GM19023 (cell line): ENCODE measurements at regions not wholly inside any gene's neighbourhood (a gene's known extent, or its start where the extent isn't known, plus 50 kb on each side); places are given as distances from the start of the nearest gene placed in this dataset.

Experiments
- ATAC-seq: cut with Tn5 transposase; IDR thresholded peaks from one replicate; pipeline ENCODE4 v1.9.1; 2021; ENCODE audit warnings: mild to moderate bottlenecking, moderate library complexity; ENCODE audit not compliant: unreplicated experiment

DNA sequence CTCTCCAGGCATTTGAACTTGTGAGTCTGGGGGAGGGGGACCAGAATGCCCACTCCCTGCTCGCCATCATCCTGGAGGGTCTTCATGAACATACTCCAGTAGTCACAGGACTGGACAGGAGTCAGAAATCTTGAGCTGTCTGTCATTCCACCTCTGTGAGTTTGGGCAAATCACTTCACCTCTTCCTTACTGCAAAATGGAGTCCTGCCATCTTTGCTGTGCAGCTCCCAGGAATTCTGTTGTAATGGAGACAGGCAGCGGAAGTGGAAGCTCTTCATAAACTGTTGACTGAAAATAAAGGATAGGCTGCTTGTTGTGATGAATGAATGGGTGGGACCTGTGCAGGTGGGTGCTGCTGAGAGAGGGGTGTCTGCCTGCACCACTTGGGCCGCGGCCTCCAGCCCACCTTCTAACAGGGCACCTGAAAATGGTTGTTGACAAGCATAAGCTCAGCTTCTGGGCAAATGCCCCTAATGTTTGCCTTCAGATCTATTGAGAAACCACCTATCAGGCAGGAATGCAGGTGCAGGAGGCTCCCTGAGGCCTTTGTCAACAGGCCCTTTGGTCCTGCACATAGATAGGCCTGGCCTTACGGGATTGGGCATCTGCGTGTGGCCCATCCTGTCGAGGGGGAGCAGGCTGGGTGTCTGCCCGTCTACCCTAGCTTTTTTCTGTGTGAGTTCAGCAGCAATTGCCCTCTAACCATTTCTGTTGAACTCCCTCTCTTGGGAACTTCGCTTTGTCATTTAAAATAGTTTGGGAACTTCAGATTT is 321.0 kb downstream of the RPS6KC1 start:
- ATAC-seq, result no peak

DNA sequence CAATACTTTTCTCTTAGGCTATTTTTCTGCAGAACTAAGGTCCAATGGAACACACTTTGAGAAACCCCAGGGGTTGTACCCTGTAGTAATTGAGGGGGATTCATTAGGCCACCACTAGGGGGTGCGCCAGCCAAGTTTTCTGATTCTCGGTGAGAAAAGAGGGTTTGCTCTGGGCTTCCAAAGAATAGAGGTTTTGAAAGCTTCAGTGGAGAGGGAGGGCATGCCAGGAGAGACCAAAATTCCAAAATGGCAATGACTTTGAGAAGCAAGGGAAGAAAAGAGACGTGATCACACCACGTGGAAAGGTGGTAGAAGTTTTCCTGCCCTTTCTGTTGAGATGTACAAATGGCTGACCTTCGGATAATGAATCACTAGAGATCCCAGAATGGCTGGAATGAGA is 323.3 kb downstream of the RPS6KC1 start:
- peak; percentile 88 for ATAC-seq

DNA sequence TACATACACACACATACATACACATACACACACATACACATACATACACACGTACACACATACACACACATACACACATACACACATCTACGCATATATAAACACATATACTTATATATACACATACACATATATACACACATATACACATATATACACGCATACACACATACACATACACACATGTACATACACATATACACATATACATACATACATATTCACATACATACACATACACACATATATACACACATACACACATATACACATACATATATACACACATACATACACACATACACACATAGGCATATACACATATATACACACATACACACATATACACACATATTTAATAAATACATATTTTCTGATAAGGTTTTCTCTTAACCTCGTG is 324.0 kb downstream of the RPS6KC1 start:
- ATAC-seq, result no peak

DNA sequence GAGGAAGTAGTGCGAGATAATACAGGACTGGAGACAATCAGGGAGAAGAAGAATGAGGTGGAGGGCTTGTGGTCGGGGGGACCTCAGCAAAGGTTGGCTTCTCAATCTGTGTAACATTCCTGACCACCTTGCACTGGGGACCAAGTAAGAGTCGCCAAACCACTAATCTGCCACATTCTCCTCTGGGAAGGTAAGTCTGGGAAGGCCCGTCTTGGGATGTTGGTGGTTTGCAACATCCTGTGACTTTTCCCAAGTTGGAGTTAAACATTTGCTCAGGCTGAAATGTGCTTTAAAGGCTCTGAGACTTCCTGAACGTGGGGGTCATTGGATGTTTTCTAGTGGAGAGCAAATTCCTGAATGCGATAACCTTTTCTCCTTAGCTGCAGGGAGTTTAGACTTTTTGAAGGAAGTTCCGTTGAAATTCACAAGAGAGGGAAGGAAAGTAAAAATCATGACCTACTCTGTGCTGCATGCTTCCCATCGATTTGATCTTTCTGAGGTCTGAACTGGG is 325.9 kb downstream of the RPS6KC1 start:
- ATAC-seq, result no peak

DNA sequence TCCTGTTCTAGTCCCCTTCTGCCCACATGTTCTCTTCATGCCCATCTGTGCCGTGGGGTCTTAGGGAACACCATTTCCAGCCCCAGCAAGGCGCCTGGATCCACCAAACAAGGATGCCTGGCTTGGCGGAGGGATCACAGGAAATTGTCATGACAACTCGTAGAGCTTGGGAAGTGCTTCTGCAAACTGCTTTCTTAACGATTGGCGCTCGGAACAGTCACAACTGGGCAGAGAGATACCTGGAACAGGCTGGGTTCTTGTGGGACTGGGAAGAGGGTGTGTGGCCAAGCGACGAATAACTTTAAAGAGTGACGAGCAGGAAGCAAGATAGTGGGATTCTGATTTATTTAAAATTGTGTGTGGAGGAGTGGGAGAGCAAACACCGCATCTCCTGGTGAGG is 329.8 kb downstream of the RPS6KC1 start:
- ATAC-seq, result no peak

DNA sequence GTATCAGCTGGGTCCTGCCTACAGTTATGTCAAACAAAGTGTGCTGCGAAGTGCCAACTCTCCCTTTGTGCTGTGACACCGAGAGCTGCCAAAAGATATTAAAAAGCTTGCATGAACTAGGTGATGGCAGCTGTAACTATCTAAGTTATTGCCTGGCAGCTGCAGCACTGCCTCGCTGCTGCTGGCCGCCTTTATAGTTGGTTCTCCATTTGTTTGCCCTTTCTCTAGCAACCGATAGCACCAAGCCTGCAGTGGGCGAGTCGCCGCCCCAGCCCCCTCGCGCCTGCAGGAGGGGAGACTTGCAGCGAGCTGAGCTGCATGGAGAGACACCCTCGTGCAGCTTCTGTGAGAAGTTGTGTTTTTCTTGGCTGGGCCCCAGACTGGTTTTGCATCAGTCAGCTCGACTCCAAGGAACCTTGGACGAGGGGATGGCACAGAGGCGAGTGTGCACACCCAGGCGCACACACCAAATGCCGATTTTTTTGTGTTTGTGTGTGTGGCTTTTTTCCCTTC is 330.6 kb downstream of the RPS6KC1 start:
- ATAC-seq, result no peak

DNA sequence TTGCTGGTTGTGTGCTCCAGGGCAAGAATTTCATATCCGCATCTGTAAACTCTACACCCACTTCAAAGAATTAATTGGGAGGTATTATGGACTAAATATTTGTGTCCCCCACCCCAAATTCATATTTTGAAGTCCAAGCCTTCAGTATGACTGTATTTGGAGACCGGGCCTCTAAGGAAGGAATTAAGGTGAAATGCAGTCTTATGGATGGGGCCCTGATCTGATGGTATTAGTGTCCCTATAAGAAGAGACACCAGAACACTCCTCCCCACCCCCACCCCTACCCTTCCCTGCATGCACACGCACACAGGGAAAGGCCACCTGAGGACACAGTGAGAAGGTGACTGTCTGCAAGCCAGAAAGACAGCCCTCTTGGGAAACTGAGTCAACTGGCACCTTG is 332.4 kb downstream of the RPS6KC1 start:
- no peak for ATAC-seq

DNA sequence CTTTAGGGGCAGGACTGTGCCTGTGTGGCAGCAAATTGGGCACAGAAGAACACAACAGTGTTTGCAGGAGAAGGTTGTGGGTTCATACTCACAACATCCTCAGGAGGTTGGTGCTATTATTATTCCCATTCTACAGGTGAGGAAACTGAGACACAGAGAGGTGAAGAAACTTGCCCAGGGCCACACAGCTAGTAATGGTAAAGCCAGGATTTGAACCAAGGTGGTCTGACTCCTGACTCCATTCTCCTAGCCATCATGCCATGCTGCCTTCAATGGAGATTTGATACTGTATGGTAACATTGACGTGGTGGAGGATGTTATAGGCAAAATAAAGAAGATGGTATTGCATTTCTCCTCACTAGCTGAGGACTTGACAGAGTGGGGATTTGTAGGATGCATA is 334.2 kb downstream of the RPS6KC1 start:
- ATAC-seq, result no peak

DNA sequence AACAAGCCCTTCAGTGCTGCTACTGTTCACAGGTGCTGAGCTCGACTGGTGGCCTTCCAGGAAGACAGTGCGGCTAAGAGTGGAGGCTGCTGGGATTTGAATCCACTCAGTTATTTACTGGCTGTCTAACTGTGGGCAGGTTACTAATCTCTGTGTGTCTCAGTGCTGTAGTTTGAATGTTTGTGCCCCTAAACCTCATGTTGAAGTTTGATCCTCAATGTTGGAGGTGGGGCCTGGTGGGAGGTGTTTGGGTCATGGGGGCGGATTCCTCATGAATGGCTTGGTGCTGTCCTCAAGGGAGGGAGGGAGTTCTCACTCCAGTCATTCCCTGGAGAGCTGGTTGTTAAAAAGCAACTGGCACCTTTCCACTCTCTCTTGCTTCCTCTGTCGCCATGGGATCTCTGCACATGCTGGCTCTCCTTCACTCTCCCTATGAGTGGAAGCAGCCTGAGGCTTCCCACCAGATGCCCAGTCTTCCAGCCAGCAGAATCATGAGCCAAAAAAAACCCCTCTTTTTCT is 334.8 kb downstream of the RPS6KC1 start:
- ATAC-seq, result no peak

DNA sequence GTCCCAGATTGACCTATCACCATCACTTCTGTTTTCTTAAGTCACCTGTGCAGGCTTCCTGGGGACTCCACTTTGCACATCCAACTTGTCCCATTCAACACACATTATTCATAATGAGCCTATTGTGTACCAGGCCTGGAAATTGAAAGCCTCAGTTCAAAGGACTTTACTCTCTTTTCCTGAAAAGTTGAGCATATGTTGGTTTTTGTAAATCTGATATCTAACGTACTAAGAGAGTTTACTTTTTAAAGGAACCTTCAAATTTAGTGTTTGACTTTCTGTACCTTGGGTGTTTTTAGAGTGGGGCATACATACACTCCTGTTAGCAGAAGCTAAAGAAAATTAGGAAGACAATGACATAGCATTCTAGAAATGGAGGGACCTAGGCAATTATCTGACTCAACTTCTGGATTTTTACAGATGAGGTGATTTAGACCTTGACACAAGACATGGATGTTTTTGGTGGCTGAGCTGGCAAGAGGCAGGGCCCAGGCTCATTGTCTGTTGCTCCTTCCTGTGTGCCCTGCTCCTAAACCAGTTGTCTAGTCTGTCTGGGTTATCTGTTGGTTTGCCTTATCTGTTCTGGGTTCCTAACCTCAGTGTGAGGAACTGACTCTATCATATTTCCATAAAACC is 336.5 kb downstream of the RPS6KC1 start:
- ATAC-seq, result no peak

DNA sequence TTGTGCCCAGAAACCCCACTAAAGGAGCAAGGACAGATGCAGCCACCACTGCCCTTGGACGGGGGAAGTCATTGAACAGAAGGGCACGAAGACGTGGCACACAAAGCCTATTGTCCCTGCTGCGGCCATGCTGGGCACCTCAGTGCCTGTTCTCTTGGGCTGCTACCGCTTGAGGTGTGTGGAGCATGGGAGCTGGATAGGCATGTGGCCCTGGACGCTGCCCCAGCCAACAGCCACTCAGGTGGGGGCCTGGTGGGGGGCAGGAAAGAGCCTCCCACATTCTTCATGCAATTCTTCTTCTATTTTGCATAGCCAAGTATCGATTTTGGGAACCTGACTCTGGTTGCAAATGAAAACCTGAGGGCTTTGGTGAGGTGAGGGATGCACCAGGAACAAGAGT is 337.2 kb downstream of the RPS6KC1 start:
- no peak for ATAC-seq

DNA sequence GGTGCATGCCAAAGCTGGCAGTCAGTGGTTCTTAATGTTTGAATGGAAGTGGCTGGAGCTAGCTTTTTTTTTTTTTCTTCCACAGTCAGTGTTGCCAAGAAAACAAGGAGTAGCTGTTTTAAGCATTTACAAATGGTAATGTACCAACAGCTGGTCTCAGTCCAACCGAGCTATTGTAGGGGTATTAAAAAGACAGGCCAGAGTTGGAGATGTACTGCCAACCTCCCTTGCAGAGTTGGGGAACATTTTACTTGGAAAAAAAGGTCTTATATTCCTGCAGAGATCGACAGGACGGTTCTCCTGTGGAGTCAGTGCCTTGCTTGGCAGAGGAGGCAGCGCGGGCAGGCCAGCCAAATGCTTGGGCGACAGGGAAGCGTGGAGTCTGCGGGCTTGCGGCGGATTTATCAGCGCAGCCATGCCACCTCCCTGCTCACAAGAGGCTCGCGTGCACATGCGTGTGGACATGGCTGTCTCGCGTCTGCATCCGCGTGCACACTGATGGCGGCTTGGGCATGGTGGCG is 338.1 kb downstream of the RPS6KC1 start:
- ATAC-seq, result no peak

DNA sequence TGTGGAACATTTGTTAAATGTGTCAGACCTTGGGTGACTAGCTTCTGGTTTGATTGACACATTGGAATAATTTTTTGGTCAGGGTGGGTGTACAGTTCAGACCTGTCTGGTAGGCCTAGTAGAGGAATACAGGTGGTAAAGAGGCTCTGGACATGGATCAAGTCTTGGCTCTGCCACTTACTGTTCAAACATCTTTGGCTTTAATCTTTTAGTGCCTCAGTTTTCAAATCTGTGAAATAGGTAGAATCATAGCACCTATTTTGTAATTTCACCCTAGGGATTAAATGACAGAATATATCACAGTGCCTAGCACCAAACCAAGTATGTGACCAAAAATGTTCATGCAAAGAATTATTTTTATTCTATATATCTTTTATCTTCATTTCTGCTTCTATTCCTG is 340.4 kb downstream of the RPS6KC1 start:
- ATAC-seq, result no peak

DNA sequence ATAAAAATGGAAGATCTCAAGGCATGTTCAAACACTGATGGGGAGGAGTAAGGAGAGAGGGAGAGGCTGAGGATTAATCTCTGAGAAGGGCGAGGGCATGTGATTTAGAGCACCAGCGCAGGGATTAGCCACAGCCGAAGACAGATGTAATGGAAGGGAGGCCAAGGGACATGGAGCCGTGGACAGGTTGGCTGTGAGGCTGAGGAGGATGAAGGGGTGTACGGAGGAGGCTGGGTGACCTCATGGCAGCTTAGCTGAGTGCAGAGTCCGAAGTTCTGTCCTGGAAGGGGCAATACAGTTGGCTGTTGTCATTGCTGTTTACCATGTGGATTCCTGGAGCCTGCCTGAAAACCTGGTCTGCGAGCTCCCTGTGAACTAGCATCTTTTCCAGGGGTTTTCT is 342.8 kb downstream of the RPS6KC1 start:
- ATAC-seq, result no peak

DNA sequence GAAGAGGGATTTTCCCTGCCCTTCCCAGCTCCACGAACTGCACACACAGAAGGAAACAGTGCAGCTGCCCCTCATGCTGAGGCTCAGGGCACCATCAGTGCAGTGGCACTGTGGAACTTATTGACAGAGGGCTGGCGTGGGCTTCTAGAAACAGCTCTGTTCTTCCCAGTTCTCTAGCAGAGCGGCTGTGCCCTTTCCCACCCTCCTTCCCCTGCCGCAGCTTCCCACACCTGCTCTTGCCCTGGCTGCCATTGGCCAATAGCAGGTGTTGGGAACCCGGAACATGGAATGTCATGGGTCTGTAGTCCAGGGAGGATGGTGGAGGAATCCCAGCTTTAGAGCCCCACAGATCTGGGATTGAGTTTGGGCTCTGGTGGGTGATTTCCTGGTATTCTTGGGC is 343.8 kb downstream of the RPS6KC1 start:
- no peak for ATAC-seq

DNA sequence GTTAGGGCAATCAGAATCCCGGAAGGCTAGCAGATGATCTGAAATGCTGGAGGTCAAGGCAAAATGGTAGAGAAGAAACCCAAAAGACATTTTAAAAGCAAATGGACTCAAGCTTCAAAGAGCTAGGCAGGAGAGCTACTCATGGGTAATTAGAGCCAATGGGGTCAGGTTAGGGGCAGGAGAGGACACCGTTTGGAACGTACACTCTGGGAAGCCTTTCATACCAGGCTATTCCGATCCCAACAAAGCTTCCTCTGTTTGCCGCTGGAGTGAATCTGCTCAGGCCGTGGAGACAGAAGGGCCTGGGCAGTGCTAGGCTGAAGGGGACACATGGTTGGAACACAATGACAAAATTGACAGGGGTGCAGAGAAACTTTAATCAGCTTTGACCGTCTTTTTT is 346.6 kb downstream of the RPS6KC1 start:
- ATAC-seq, result no peak

DNA sequence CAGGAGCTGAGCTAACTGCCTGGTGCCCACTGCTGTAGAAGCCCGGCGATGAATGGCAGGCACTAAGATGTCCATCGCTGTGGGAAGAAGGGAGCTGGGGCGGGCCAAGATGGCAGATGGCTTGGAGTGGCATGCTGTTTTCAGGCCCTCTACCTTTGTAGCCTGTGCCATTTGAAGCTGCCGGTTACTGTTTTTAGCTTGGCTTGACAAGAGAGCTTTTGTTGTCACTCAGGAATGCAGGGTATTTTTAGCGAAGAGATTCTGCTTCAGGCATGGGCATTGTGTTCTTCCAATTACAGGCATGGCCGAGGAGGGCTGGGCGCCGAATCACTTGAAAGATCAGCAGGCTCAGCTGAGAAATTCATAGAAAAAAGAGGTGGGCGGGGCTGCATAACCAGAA is 348.7 kb downstream of the RPS6KC1 start:
- ATAC-seq, result no peak

DNA sequence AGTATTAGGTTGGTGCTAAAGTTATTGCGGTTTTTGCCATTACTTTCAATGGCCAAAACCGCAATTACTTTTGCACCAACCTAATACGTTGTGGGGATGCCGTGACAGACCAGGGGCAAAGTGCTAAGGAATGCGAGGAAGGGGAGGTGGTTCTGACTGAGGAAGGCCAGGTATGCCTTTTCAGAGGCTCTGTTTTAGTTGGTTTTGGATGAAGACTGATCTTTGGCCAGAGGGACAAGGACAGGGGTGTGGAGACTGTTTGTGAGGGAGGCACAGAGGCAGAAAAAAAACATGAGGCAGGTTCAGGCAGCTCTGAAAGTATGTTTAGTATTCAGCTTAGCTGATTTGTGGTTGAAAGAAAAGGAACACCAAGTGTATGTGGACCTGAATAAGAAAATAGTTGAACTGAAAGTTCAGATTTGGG is 358.2 kb downstream of the RPS6KC1 start:
- ATAC-seq, result no peak

DNA sequence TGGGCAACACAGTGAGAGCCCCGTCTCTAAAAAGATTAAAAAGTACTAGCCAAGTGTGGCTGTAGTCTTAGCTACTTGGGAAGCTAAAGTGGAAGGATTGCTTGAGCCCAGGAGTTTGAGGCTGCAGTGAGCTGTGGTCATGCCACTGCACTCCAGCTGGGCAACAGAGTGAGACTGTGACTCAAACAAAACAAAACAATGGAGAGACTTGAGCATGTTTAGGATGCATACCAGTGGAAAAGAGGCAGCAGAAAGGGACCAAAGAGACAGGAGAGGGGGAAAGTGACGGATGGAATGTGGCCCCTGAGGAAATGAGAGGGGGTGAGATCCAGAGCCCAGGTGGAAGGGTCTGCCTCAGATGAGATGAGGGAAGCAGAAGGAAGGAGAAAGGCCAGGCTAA is 358.9 kb downstream of the RPS6KC1 start:
- ATAC-seq, result no peak

DNA sequence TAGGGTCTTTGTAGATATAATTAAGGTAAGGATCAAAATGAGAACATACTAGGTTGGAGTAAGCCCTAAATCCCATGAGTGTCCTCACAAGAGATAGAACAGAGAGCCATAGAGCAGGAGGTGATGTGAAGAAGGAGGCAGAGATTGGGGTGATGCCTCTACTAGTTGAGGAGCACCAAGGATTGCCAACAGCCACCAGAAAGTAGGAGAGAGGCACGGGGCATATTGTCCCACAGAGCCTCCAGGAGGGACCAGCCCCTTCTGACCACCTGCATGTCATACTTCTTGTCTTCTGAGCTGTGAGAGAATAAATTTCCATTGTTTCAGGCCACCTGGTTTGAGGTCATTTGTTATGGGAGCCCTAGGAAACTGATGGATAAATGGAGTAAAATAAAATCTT is 363.3 kb downstream of the RPS6KC1 start:
- no peak for ATAC-seq

DNA sequence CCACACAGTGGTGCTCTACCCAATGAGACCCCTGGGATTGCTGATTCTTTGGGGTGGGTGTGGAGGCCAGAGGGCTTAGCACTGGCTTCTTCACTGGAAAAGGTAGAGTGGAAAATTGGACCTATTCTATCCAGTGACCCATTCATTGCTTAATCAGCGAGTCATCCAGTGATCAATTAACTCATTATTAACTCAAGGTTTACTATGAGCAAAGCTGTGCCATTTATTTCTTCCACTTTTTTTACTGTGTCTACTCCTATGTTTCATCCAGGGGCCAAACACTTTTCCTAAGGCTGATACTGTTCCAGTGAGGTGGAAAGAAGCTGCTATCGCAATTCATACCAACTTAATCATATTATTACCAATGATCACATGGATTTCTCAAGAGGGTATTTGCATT is 363.9 kb downstream of the RPS6KC1 start:
- ATAC-seq, result no peak
